GM04504 (cell line): ENCODE measurements at regions not wholly inside any gene's neighbourhood (a gene's known extent, or its start where the extent isn't known, plus 50 kb on each side); places are given as distances from the start of the nearest gene placed in this dataset.

Experiments used
- DNase-seq: peaks from one replicate; pipeline ENCODE4 v3.0.0-alpha.2; 2012; ENCODE audit warnings: low read depth

DNA sequence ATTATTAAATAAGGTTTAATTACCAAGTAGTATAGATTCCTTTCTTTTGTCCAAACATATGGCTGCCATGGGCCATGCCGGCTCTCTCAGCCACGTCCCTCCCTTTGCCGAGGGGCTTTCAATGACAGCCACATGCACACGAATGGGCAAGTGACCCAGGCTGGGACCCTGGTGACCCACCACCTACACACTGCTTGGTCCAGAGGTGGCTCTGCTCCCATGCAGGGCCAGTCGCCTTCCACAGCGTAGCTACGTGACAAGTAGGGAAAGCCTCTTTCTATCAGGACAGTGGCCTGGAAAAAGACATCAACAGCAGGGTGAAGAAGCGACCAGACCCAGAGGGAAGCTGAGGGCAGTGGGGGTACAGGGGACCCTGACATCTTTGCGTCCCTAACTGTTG is 152.8 kb upstream of the CST7 start:
- DNase-seq = no peak

DNA sequence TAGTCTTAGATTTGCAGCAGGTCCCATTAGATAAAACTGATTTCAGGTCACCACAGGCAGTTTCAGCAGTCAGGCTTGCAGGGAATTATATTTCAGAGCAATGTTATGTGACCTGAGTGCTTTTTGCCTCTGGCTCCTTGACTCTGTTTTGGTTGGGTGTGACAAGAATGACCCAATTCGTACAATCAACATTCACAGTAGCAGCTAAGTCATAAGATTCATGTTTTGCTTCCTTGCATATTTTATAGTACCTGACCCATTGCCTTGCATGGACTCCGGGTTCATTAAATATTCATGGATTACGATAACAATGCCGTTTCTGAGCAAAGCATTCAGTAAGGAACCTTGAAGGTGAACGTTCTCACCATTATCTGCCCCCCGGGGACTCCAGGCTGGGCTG is 152.0 kb upstream of the CST7 start:
- no peak for DNase-seq

DNA sequence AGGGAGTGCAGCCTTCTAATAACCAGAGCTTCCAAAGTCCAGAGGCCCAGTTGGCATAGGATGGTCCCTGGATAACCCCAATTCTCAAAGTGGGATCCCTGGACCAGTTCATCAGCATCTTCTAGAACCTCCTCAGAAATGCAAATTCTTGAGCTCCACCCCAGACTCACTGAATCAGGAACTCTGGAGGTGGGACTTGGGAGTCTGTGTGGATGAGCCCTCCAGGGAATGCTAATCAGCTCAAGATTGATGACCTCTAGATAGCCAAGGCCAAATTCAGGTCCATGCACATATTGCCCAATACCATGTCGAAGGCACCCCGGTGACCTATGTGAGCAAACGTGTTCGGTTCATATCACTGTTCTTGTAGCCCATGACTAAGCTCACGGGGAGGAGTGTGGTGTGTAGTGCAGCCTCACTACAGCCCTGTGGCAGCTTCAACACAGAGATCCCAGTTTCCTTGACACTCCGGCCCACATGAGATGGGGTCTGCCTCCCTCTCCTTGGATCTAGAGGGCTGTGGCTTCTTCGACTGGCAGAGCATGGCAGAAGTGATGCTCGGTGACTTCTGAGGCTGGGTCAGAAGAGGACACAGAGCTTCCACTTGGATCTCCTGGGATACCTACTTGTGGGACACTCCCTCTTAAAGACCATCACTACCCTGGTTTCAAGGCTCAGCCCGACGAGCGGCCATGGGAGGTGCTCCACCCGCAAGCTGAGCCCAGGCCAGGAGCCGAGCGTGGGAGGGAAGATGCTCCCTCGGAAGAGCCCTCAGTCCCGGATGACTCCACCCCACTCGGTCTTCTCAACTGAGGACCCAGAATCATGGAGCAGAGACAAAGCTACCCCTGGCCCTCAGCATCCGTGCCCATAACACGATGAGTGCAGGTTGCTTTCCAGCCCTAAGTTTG is 151.1 kb upstream of the CST7 start:
- no peak for DNase-seq

DNA sequence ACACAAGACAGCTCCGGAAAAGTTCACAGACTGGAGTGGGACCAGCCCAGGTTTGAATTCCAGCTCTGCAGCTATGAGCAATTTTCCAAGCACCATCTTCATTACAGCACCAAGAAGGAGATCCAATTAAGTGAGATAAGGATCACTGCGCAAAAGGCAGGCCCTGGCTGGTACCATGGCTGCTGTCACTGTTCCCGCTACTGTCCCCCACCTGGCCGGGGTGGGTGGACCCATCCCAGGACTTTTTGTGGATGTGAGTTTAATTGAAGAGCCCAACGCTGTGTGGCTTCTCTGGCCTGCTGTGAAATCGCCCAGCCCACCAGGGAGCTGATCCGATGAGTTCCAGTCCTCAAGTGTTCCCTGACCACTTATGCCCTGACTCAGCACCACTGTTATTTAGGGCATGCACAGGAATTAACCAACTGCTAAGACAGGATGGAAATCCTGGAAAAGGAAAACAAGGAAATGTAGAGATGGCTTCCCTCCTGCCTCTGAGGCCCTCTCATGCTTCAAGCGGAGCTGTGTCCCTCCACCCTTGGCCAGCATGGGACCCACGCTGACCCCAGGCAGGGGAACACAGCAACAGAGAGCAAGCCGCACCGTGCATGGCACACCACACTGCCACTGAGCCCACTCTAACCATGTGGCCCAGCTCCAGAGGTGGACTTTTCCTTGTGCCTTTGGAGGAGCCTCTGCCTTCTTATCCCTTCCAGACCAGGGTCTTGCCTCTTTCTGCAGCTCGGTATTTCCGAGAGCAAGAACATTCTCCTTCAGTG is 150.0 kb upstream of the CST7 start:
- DNase-seq = no peak

DNA sequence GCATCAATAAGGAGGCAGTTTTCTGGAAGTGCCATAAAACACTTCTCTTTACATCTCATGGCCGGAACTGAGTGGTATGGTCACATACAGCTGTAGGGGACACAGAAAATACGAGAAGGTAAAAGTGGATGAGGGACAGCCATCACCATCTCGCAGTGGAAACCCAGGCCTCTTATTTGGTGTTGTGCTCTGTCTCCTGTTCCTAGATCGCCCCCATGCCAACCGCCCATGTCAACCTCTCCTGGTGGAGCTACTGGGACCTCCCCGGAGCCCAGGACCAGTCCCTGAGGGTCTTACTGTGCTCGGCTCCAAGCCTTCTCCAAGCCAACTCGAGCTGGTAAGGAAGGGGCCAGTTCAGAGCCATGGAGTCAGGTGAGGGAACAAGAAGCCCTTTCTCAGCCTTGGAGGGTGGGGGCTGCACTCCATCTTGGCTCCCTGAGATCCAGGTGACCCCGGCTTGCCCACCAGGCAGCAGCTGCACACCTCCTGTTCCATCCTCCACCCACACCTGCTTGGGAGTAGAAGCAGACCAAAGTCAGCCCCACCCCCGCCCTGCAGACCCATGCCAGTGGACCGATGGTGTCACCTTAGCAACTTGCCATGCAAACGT is 149.0 kb upstream of the CST7 start:
- DNase-seq = no peak

DNA sequence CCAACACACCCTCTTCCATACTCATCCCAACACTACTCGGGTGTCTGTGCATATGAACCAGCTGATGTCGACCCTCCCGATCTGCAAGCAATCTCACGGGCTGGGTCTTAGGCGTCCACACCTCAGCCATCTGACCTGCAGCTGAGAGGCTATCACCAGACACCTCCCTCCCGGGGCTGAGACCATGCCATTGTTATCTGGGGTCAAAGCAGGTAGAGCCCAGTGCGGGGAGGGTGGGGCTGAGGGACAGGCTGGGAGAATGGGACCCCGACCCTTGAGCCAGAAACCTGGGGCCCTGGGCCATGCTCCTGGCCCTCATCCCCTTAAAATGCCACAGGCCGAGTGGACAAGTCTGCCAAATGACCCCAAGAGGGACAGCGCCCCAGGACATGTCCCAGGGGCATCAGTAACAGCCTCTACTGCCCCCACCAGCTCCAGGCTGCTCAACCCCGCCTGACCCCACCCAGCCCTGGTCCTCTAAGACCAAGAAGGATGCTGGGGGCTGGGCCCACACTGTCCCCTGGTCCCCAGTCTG is 146.7 kb upstream of the CST7 start:
- no peak for DNase-seq

DNA sequence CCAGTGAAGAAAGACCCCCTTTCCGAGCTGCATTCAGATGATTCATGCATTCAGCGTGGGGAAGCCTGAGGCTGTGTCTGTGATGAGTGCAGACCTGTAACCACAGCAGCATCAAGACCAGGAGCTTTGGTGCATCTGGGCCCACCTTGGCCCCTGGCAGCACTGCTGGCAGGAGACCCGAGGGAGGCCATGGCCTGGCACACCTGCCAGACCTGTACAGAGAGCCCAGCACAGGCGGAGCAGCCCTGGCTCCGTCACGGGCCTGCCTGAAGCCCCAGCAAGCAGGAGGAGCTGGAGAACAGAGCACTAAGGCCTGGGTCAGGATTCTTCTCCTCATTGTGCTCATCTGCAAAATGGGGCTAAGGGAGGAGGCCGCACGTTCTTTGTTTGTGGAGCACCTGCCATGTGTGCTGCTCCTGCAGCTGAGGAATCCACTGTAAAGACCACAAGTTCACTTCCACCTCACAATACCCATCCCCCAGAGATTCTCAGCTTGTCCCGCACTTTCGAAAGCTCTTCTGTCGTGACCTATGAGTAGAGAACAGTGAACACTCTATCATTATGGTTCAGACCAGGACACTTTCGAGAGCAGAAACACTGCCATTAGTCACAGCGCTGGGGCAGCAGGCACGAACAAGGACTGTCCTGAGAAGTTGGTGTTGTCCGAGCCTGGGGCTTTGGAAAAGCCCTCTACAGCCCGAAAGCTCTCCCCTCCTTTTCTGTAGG is 144.4 kb upstream of the CST7 start:
- no peak for DNase-seq

DNA sequence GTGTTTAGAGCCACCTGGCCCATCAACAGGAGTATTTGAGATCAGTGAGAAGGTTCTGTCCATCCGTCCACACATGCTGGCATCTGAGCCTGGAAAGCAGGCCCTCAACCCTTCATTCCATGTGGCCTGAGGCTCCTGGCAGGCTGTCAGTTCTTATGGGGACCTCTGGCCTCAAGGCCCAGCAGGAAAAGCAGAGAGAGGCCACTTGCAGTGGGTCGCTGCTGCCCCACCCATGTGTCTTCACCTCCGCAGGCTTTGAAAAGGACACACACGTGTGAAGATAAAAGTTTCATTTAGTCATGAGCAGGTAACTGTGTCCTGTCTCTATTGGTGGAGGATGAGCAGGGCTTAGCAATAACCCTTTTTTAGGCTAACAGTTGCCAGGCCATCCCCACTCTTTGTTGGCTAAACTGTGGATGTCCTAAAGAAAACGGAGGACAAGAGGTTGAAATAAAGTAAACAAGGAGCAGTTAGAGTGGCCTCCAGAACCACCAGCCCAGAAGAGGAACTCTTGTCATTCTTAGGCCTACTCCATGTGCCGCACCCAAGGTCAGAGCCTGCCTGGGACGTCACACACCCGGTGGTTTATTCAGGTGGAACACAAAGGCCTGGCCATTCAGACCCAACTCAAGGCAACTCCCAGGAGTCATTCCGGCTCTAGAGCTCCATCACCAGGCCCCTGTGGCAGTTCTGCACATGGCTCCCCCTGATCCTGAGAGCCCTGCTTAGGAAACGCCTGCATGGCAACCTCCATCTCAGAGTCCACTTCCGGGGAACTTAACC is 143.4 kb upstream of the CST7 start:
- no peak for DNase-seq

DNA sequence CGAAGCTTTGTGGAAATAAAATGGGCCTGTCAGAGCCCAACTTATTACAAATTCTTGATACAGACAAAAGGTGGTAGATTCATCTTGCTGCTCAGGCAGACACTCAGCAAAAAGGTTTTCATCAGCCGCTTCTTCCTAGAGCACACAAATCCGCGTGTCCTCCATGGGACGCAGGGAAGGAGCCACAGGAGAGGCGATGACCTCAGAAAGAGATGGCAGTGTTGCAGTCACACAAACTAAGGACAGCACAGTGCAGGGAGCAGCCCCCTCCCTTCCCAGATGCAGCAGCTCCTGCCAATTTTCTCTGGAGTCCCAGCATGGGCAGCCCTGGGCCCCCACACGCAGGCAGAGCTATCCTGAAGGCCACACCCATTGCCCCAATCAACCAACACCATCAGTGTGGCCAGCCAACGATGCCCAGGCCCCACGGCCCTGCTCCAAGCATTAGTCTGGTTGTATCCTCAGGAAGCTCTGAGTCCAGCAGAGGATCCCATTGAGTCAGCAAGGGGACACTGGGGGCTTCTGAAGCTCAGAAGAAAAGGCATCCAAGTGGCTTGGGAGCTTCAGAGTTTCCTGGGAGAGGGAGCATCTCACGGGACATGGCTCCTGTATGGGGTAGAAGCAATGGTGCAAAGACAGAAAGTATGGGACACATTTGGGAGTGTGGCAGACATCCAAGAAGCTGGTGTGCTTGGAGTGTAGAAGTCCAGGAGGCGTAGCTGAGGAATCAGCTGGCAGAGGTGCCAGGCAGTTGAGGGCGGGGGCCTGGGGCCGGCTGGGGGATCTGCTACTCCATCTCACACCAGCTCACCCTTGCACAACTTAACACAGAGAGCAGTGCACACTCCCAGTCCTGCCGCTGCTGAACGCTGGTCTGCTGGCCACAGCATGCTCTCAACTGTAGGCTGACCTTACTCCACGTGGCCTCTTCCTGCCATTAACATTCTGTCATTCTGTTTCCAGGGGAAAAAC is 142.1 kb upstream of the CST7 start:
- DNase-seq = no peak

DNA sequence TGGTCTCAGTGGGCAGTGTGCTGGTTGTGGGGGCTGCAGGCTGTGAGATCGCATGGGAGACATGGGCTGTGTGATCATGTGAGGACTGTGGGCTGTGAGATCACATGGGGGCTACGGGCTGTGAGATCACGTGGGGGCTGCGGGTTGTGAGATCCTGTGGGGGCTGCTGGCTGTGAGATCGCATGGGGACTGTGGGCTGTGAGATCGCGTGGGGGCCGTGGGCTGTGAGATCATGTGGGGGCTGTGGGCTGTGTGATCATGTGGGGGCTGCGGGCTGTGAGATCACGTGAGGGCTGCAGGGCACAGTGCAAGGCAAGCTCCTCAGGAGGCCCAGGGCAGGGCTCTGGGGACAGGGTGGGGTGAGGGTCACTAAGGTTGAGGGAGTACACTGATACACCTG is 140.5 kb upstream of the CST7 start:
- no peak for DNase-seq

DNA sequence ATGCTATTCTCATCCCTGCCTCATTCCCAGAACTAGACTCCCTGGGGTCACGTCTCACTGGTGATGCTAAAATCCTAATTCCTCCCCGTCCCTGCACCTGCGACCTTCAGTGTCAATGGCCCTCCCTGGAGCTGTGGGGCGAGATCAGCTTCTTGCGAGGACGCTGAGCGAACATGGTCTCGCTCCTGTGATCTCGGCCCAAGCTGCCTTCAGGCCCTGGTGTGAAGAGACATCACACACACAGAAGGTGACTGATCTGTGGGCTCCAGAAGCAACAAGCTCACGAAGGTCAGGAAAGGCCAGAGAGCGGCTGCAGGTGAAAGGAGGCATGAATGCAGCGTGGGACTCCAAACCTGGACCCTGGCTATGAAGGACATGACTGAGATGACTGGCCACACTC is 139.5 kb upstream of the CST7 start:
- DNase-seq = no peak

DNA sequence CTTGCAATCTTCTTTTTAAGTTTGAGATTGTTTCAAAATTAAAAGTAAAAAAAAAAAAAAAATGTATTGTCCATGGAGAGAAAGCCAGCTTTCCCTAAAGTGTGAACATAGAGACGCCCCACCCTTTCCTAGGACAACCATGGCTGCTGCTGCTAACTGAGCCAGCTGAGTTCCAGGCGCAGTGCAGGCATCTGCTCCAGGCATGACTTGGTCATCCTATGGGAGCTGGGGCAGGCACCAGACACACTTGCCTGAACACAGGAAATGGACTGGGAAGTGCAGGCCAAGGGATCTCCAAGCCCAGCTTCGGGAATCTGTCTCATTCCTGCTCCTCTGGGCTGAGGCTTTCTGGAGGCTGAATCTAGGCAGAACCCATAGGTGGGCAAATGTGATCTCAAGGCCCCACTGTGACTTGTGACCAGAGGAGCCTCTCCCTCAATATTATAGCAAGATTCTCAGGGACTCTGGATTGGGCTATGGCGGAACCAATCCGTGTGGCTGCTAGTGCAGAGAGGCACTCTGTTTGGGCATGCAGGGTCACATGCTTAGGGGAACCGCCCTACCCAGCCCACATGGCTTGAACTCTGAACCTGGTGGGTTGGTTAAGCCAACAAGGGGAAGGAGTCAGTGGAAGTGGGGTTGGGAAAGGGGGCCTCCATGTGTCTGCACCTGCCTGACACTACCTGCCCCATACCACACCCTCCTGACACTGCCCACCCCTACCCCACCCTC is 138.2 kb upstream of the CST7 start:
- no peak for DNase-seq

DNA sequence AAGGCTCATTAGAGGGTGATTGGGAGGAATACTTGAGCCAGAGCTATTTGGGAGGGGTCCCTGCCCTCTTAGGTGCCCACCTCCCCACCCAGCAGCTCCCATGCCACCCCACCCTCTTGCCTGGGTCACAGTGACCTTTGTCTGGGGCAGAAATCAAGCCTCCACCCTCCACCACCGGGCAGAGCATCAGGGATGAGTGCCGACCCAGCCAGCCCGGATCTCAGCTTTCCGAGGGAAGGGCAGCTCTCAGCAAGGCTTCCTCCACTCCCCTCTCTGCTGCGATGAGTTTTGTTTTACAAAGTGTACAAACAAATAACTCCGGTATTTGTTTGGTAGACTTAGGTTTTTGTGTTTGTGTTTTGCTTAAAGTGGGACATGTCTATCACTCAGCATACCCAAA is 136.7 kb upstream of the CST7 start:
- no peak for DNase-seq

DNA sequence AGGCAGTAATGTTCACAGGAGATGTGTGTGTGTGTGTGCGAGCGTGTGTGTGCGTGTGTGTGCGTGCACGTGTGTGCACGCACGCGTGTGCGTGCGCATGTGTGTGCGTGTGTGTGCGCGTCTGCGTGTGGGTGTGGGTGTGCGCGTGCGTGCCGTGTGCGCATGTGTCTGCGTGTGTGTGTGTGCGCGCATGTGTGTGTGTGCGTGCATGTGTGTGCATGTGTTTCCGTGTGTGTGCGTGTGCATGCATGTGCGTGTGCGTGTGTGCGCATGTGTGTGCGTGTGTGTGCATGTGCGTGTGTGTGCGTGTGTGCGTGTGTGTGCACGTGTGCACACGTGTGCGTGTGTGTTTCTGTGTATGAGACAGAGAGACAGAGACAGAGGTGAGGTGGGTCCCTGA is 136.0 kb upstream of the CST7 start:
- no peak for DNase-seq

DNA sequence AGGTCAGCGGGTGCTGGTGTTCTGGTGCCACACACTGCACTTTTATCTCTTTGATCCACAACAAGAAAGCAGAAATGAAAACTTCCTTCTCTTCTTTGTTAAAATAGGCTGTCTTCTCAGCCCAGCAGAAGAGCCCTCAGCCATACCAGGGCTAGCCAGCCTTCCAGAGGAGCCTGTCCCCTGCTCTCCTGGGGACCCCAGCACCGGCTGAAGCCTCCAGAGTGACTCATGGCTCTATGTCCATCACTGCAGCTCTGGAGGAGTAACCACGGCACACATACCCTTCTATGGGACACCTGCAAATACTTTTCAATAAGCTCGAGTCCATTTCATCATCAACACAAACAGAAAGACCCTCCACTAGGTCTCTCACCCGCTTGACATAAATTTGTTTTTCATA is 135.6 kb upstream of the CST7 start:
- DNase-seq = no peak

DNA sequence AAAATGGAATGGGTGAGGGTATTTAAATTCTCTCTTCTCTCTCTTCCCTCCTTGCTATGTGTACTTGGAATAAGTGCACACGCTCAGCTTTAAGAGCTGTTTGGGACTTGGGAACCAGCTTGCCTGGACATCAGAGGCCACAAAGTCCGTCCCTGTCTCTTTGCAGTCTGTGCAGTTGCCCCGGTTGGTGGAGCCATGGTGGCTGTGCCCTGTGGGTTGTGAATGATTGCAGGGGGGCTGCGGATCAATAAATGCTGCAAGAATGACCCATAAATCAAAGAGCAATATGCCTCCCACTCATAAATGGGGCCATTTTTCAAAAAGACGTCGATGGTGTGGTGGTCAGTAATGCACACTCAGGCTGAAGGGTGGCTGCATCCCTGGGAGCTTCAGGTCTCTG is 135.1 kb upstream of the CST7 start:
- DNase-seq = no peak

DNA sequence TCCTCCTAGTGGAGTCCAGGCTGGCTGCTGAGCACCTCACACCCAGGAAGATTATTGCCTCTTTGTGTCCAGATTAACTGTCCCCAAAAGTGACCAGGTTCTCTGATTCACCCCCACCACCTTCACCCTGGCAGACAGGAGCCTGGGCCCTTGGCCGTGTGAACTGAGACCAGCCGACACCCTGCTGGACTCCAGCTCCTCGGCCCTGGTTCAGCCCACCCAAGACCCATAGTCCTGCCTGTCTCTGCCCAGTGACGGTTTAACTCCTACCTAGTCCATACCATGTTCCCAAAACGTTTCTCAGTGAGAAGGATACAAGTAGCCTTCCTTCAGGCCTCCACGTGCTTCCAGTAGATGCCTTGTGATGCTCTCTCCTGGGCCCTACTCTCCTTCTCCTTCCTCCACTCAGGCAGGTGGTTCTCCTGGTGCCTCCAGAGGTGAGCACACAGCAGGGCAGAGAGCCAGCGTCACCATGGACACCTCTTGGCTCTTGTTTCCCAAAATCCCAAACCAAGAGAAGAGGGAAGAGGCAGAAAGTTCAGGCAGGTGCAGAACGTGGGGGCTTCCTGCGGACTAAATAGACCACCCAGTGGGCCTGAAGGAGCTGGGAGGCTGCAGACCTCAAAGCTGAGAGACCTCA is 134.4 kb upstream of the CST7 start:
- DNase-seq = no peak

DNA sequence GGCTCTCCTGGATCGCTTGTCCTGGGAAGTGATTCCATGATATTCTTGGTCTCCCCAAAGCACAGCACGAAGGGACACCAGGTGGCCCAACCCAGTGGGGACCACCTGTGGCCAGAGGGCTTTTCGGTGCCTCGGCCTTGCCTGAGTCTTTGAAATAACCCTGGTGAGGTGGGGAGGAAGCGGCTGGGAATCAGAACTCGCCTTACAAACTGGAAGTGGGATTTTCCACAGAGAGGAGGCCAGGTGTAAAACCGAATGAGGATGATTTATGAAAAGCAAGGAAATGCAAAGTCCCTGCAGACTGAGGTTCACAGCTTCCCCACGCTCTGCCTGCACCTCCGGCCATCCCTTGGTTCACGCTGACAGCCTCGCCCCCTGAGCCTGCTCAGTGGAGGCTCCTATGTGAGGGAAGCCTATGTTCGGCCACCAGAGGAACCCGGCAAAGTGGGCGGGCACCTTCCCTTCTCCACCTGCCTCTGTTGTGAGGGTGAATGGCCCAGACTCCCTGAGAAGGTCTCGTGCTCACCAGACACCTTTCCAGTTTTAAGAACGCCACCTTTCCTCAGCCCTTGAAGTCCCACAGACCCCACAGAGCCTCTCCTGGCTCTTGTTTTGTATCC is 133.8 kb upstream of the CST7 start:
- no peak for DNase-seq
